Thyroid gland (tissue), 4 donors: ENCODE measurements at regions not wholly inside any gene's neighbourhood (a gene's known extent, or its start where the extent isn't known, plus 50 kb on each side); places are given as distances from the start of the nearest gene placed in this dataset.

ENCODE experiments used
- DNase-seq, 2 donors: peaks; one replicate each; pipeline ENCODE4 v3.0.0-alpha.2; 2019
- H3K27ac ChIP-seq, 3 donors: fragments of 200-600 bp; sonication (generic); 1 replicate in 2 of 3; 2 replicates in 1 of 3; pipeline ENCODE4 v1.5.1; 2016 to 2019; ENCODE audit warnings: mild to moderate bottlenecking in 1 of 3, moderate library complexity in 1 of 3
- H3K27me3 ChIP-seq: fragments of 200-600 bp; sonication (generic); one replicate; pipeline ENCODE4 v1.5.1; 2019
- H3K36me3 ChIP-seq, 2 donors: fragments of 200-600 bp; sonication (generic); one replicate each; pipeline ENCODE4 v1.5.1; 2016 to 2019
- H3K4me1 ChIP-seq, 2 donors: fragments of 200-600 bp; sonication (generic); one replicate each; pipeline ENCODE4 v1.5.1; 2017 to 2019
- H3K4me3 ChIP-seq, 3 donors: fragments of 200-600 bp; sonication (generic); replicated peaks in 1 of 3; 1 replicate in 2 of 3; 2 replicates in 1 of 3; pipeline ENCODE4 v1.5.1; 2016; ENCODE audit warnings: mild to moderate bottlenecking in 1 of 3
- H3K9me3 ChIP-seq: fragments of 200-600 bp; sonication (generic); one replicate; pipeline ENCODE4 v1.5.1; 2017
- CTCF ChIP-seq, 6 experiments: fragments of 200-600 bp in 3 of 6; fragments of 450-650 bp in 3 of 6; sonication (generic) in 3 of 6; IDR thresholded peaks; one replicate each; pipeline ENCODE4 v1.5.1; 2016 to 2019; ENCODE audit warnings: antibody characterized with exemption in 6 of 6, mild to moderate bottlenecking in 2 of 6, inconsistent platforms in 1 of 6, moderate library complexity in 1 of 6
- POLR2A ChIP-seq, 2 donors: fragments of 450-650 bp; IDR thresholded peaks; one replicate each; pipeline ENCODE4 v1.6.1; 2017; ENCODE audit warnings: antibody characterized with exemption in 2 of 2, mild to moderate bottlenecking in 2 of 2, moderate library complexity in 1 of 2
- WGBS, 2 donors: methylation state at CpG; one replicate each; pipeline ENCODE4 v1.1.5; 2017; 5-methylcytosine and 5-hydroxymethylcytosine counted together
- intact Hi-C: fragments of 100-400 bp; cut with DNase I; formaldehyde crosslinking; loops from one replicate; pipeline ENCODE4 v1.15.1; 2023

GRCh38 chr1:5803851-5804250 is 188.4 kb downstream of the NPHP4 start:
- no peak overlapping the region for H3K27ac ChIP-seq
- no peak overlapping the region for H3K4me3 ChIP-seq
- H3K9me3 ChIP-seq, result no peaks in the 10 kb centered on the region
- H3K4me1 ChIP-seq, result no peaks in the 10 kb centered on the region
- TF ChIP-seq POLR2A (IDR thresholded peaks at IDR 0.05), result no peak
- no peak for TF ChIP-seq CTCF (IDR thresholded peaks at IDR 0.05)
- H3K36me3 ChIP-seq, result no peaks in the 10 kb centered on the region
- H3K27me3 ChIP-seq, result no peaks in the 10 kb centered on the region
- intact Hi-C loops, result no loop called here
- DNase-seq, result no peak

- Histone ChIP-seq H3K9me3 (no peaks in the 10 kb centered on the region), H3K4me1 (no peaks in the 10 kb centered on the region), H3K27ac (no peak overlapping the region), H3K36me3 (no peaks in the 10 kb centered on the region), H3K27me3 (no peaks in the 10 kb centered on the region), H3K4me3 (no peak overlapping the region)
- 88 to 92% methylated on average over 1 of the region's 1 CpG for whole genome bisulfite sequencing, 2 donors
- intact Hi-C loops, result no loop called here
- no peak for DNase-seq
- TF ChIP-seq CTCF (IDR thresholded peaks at IDR 0.05), result no peak
- no peak for TF ChIP-seq POLR2A (IDR thresholded peaks at IDR 0.05)
Observed at GRCh38 chr1:5802606-5803005, 189.6 kb downstream of the NPHP4 start.

- no peaks in the 10 kb centered on the region for H3K27me3 ChIP-seq
- H3K27ac ChIP-seq, result no peak overlapping the region
- H3K36me3 ChIP-seq, result no peaks in the 10 kb centered on the region
- intact Hi-C loops, result no loop called here
- 86 to 92% methylated on average over 7 of the region's 7 CpGs for WGBS, 2 donors
- no peaks in the 10 kb centered on the region for H3K9me3 ChIP-seq
- no peak overlapping the region for H3K4me3 ChIP-seq
- no peak for DNase-seq
- no peaks in the 10 kb centered on the region for H3K4me1 ChIP-seq
- TF ChIP-seq POLR2A (IDR thresholded peaks at IDR 0.05) (no peak), CTCF (IDR thresholded peaks at IDR 0.05) (no peak)
Observed at GRCh38 chr1:5798904-5799303, 193.3 kb downstream of the NPHP4 start.

GRCh38 chr1:5798151-5798730 is 194.0 kb downstream of the NPHP4 start:
- H3K9me3 ChIP-seq, result no peaks in the 10 kb centered on the region
- intact Hi-C loops, result no loop called here
- TF ChIP-seq POLR2A (IDR thresholded peaks at IDR 0.05) (no peak), CTCF (IDR thresholded peaks at IDR 0.05) (no peak)
- no peaks in the 10 kb centered on the region for H3K4me1 ChIP-seq
- H3K27ac ChIP-seq, result no peak overlapping the region
- H3K27me3 ChIP-seq, result no peaks in the 10 kb centered on the region
- H3K4me3 ChIP-seq, result no peak overlapping the region
- DNase-seq, result no peak
- 64 to 68% methylated on average over 11 to 13 of the region's 13 CpGs for WGBS, 2 donors
- H3K36me3 ChIP-seq, result no peaks in the 10 kb centered on the region

GRCh38 chr1:5796028-5796427 is 196.2 kb downstream of the NPHP4 start:
- Histone ChIP-seq H3K27ac (no peak overlapping the region), H3K27me3 (no peaks in the 10 kb centered on the region), H3K4me3 (no peak overlapping the region), H3K36me3 (no peaks in the 10 kb centered on the region), H3K9me3 (no peaks in the 10 kb centered on the region), H3K4me1 (no peaks in the 10 kb centered on the region)
- WGBS, 2 donors, result 85 to 100% methylated on average over 1 to 2 of the region's 2 CpGs
- intact Hi-C loops, result no loop called here
- TF ChIP-seq CTCF (IDR thresholded peaks at IDR 0.05), result no peak
- no peak for TF ChIP-seq POLR2A (IDR thresholded peaks at IDR 0.05)
- DNase-seq, result no peak
